Naive B cell (primary cell): ENCODE measurements at regions not wholly inside any gene's neighbourhood (a gene's known extent, or its start where the extent isn't known, plus 50 kb on each side); places are given as distances from the start of the nearest gene placed in this dataset.

Source experiments
- ATAC-seq, 2 donors: fragments of 150-1000 bp; cut with Tn5 transposase; 2 replicates each; pipeline ENCODE4 v1.10.0; 2021; ENCODE audit warnings: low read depth in 2 of 2, mild to moderate bottlenecking in 2 of 2, moderate library complexity in 2 of 2
- DNase-seq: peaks from one replicate; pipeline ENCODE4 v3.0.0; 2022
- H3K27ac Mint-ChIP-seq, 6 donors: one replicate each; pipeline ENCODE4 v1.8.0; 2020 to 2022; ENCODE audit warnings: mild to moderate bottlenecking in 6 of 6, mixed read lengths in 6 of 6, moderate library complexity in 5 of 6, inconsistent platforms in 2 of 6
- H3K27me3 Mint-ChIP-seq, 3 donors: one replicate each; pipeline ENCODE4 v1.8.0; 2021 to 2022; ENCODE audit warnings: mixed read lengths in 3 of 3, mild to moderate bottlenecking in 1 of 3
- H3K36me3 Mint-ChIP-seq, 2 donors: one replicate each; pipeline ENCODE4 v1.8.0; 2020 to 2022; ENCODE audit warnings: mixed read lengths in 2 of 2, inconsistent platforms in 1 of 2, mild to moderate bottlenecking in 1 of 2
- H3K4me1 Mint-ChIP-seq, 3 donors: one replicate each; pipeline ENCODE4 v1.8.0; 2020 to 2022; ENCODE audit warnings: mixed read lengths in 3 of 3, inconsistent platforms in 1 of 3, mild to moderate bottlenecking in 1 of 3, moderate library complexity in 1 of 3
- H3K4me3 Mint-ChIP-seq, 8 donors: one replicate each; pipeline ENCODE4 v1.8.0; 2020 to 2022; ENCODE audit warnings: mild to moderate bottlenecking in 8 of 8, mixed read lengths in 8 of 8, moderate library complexity in 8 of 8, inconsistent platforms in 2 of 8
- H3K9me3 Mint-ChIP-seq, 7 donors: one replicate each; pipeline ENCODE4 v1.8.0; 2020 to 2022; ENCODE audit warnings: mixed read lengths in 7 of 7, mild to moderate bottlenecking in 5 of 7, inconsistent platforms in 2 of 7, moderate library complexity in 1 of 7

- ATAC-seq = no peak
These were observed 489.0 kb downstream of the GATA3 start for GRCh38 chr10:8543361-8544056.

DNA sequence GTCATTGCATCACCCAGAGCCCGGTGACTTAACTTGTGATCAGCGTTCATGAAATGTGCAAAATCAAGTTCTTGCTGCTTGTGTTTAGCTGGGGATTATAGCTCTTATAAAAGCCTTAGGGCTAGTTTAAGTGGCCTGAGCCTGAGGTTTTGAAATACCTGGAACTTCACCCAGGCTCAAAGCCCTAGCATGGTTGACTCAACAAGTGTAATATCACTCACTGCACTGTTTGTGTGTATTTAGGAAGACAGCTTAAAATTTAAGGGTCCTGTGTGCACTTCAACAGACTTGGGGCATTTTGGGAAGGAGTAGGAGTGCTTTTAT lies 489.5 kb downstream of the GATA3 start:
- ATAC-seq = no peak
- peaks cover 2 to 31% (median 8%) of the 10 kb centered on the region in 7 donors for H3K9me3 Mint-ChIP-seq

More at GRCh38 chr10:8543361-8544056, 489.0 kb downstream of the GATA3 start:
- Mint-ChIP-seq H3K36me3 (no peaks in the 10 kb centered on the region), H3K27me3 (peaks cover 0 to 5% (median 0%) of the 10 kb centered on the region in 3 donors), H3K4me3 (no peak overlapping the region), H3K4me1 (peaks cover 0 to 2% (median 0%) of the 10 kb centered on the region in 3 donors), H3K27ac (no peak overlapping the region), H3K9me3 (peaks cover 1 to 26% (median 4%) of the 10 kb centered on the region in 7 donors)
- no peak for DNase-seq

DNA sequence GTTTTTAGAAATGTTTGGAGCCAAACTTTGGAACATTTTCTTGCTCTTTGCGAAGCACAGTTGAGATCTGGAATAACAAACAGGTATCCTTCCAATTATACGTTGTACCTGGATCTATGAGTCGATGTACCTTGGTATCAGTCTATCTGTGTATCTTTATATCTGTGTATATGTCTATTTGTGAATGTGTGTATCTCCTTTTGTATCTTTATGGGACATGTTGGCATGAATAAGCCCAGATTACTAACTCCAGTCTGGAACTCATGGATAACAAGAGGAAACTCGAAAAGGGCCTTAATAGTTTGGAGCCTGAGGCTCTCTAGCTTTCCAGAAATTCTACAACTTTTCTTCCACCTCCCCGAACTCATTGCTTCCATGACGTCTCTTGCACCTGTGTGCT lies 490.0 kb downstream of the GATA3 start:
- Mint-ChIP-seq H3K9me3 (peaks cover 1 to 32% (median 8%) of the 10 kb centered on the region in 7 donors), H3K36me3 (no peaks in the 10 kb centered on the region), H3K27me3 (peaks cover 0 to 8% (median 0%) of the 10 kb centered on the region in 3 donors), H3K4me1 (peaks cover 0 to 2% (median 0%) of the 10 kb centered on the region in 3 donors), H3K4me3 (no peak overlapping the region), H3K27ac (no peak overlapping the region)
- ATAC-seq = no peak
- no peak for DNase-seq

More for the DNA sequence above, 489.5 kb downstream of the GATA3 start:
- Mint-ChIP-seq H3K27ac (no peak overlapping the region), H3K36me3 (no peaks in the 10 kb centered on the region), H3K4me3 (no peak overlapping the region), H3K4me1 (peaks cover 0 to 2% (median 0%) of the 10 kb centered on the region in 3 donors), H3K27me3 (peaks cover 0 to 5% (median 0%) of the 10 kb centered on the region in 3 donors)
- no peak for DNase-seq

DNA sequence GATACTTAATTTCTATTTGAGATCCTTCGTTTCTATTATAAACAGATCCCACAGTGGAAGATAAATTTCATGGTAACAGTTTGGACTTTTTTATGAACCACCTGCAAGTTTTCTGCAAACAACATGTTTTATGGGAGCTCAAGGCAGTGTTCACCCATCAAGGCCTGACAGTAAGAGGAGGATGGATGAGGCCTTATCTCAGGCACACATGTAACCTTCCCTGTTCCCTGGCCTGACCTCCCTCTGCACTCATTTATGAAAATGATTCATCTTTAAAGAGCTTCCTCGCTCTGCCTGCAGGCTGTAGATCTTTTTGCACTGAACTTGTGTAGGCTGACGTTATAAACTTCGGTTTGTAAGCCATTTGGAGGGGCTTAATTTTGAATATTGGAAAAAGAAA lies 500.1 kb downstream of the GATA3 start:
- ATAC-seq (no peak), DNase-seq (no peak)
- Mint-ChIP-seq H3K27ac (no peak overlapping the region), H3K4me3 (no peak overlapping the region), H3K9me3 (peaks cover 0 to 4% (median 0%) of the 10 kb centered on the region in 7 donors), H3K36me3 (no peaks in the 10 kb centered on the region), H3K4me1 (no peaks in the 10 kb centered on the region), H3K27me3 (peaks cover 4 to 13% (median 8%) of the 10 kb centered on the region in 3 donors)

- Mint-ChIP-seq H3K27ac (no peak overlapping the region), H3K9me3 (peaks cover 0 to 2% (median 0%) of the 10 kb centered on the region in 7 donors), H3K4me3 (no peak overlapping the region), H3K27me3 (peaks cover 4 to 13% (median 13%) of the 10 kb centered on the region in 3 donors), H3K4me1 (no peaks in the 10 kb centered on the region), H3K36me3 (no peaks in the 10 kb centered on the region)
- DNase-seq = no peak
- no peak for ATAC-seq
These were observed 501.8 kb downstream of the GATA3 start for GRCh38 chr10:8556321-8556720.

- H3K4me1 Mint-ChIP-seq = peaks cover 0 to 2% (median 0%) of the 10 kb centered on the region in 3 donors
- H3K4me3 Mint-ChIP-seq = no peak overlapping the region
- no peaks in the 10 kb centered on the region for H3K36me3 Mint-ChIP-seq
- H3K9me3 Mint-ChIP-seq = peaks cover 0 to 7% (median 4%) of the 10 kb centered on the region in 7 donors
- no peak overlapping the region for H3K27ac Mint-ChIP-seq
- peaks cover 0 to 22% (median 21%) of the 10 kb centered on the region in 3 donors for H3K27me3 Mint-ChIP-seq
- DNase-seq = no peak
- ATAC-seq = no peak
These were observed 509.0 kb downstream of the GATA3 start for GRCh38 chr10:8563478-8563877.

DNA sequence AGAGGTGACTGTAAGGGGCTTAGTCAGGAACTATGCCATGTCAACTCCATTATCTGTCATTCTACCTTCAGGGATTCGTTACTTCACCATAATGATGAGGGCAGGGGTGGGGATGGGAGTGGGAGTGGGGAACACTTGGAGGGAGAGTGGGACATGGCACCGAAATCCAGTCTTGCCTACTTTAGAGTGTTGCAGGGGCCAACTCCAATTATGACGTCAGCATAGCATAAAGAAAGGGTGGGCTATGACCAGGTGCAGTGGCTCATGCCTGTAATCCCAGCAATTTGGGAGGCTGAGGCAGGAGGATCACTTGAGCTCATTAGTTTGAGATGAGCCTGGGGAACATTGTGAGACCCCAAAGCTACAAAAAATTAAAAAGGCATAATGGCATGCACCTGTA lies 512.2 kb downstream of the GATA3 start:
- Mint-ChIP-seq H3K9me3 (peaks cover 0 to 5% (median 3%) of the 10 kb centered on the region in 7 donors), H3K4me1 (peaks cover 0 to 2% (median 0%) of the 10 kb centered on the region in 3 donors), H3K36me3 (no peaks in the 10 kb centered on the region), H3K27ac (peak overlapping the region in 1 of 6 donors; percentile 66), H3K27me3 (peaks cover 0 to 24% (median 24%) of the 10 kb centered on the region in 3 donors), H3K4me3 (no peak overlapping the region)
- no peak for DNase-seq
- ATAC-seq = no peak

GRCh38 chr10:8568401-8568800 lies 513.9 kb downstream of the GATA3 start:
- Mint-ChIP-seq H3K4me1 (peaks cover 0 to under 1% (median 0%) of the 10 kb centered on the region in 3 donors), H3K27me3 (peaks cover 5 to 26% (median 23%) of the 10 kb centered on the region in 3 donors), H3K36me3 (no peaks in the 10 kb centered on the region), H3K4me3 (no peak overlapping the region), H3K27ac (no peak overlapping the region), H3K9me3 (peaks cover 0 to 5% (median 2%) of the 10 kb centered on the region in 7 donors)
- no peak for DNase-seq
- no peak for ATAC-seq

DNA sequence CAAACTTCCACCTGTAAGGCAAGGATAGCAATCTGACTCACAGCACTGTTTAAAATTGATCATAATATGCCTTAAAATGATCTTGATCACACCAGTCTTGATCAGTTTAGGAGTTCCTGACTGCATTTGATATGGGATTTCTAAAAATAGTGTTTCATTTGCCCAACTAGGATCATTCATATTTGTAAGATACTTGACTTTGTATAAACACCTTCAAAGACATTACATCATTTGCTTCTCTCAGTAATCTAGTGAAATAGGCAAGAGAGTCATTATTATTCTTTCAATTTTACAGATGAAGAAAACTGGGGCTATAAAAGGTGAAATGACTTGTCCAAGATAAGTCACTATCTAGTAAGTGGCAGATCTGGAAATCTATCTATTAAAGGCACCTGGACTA lies 521.1 kb downstream of the GATA3 start:
- H3K9me3 Mint-ChIP-seq = no peaks in the 10 kb centered on the region
- no peaks in the 10 kb centered on the region for H3K36me3 Mint-ChIP-seq
- peaks cover 11 to 21% (median 13%) of the 10 kb centered on the region in 3 donors for H3K27me3 Mint-ChIP-seq
- ATAC-seq (no peak), DNase-seq (no peak)
- H3K4me3 Mint-ChIP-seq = no peak overlapping the region
- no peaks in the 10 kb centered on the region for H3K4me1 Mint-ChIP-seq
- H3K27ac Mint-ChIP-seq = no peak overlapping the region

DNA sequence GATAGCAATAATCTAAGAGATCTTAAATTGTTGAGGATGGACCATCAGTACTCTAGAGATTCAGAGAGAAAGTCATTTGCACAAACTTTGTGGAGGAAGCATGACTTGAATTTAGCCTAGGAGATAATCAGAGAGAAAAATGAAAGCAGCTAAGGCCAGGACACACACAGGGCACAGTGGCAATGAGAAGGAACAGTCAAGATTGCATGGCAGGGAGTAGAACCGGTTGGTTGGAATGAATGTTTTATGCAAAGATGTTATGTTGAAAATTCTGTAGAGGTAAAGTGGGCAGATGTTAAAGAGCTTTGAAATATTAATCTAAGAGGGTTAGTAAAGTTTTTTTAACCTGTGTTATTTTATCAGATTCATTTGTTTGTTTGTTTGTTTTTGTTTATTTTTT lies 521.8 kb downstream of the GATA3 start:
- DNase-seq = no peak
- H3K4me1 Mint-ChIP-seq = no peaks in the 10 kb centered on the region
- no peak overlapping the region for H3K27ac Mint-ChIP-seq
- no peaks in the 10 kb centered on the region for H3K36me3 Mint-ChIP-seq
- peaks cover 11 to 18% (median 13%) of the 10 kb centered on the region in 3 donors for H3K27me3 Mint-ChIP-seq
- H3K4me3 Mint-ChIP-seq = no peak overlapping the region
- no peaks in the 10 kb centered on the region for H3K9me3 Mint-ChIP-seq
- ATAC-seq = no peak

- DNase-seq = no peak
- Mint-ChIP-seq H3K4me1 (no peaks in the 10 kb centered on the region), H3K27ac (no peak overlapping the region), H3K36me3 (no peaks in the 10 kb centered on the region), H3K27me3 (peaks cover 13 to 15% (median 13%) of the 10 kb centered on the region in 3 donors), H3K9me3 (no peaks in the 10 kb centered on the region), H3K4me3 (no peak overlapping the region)
- no peak for ATAC-seq
These were observed 522.4 kb downstream of the GATA3 start for GRCh38 chr10:8576911-8577310.

- Mint-ChIP-seq H3K27me3 (peaks cover 13 to 15% (median 13%) of the 10 kb centered on the region in 3 donors), H3K4me1 (no peaks in the 10 kb centered on the region), H3K4me3 (no peak overlapping the region), H3K27ac (no peak overlapping the region), H3K9me3 (no peaks in the 10 kb centered on the region), H3K36me3 (no peaks in the 10 kb centered on the region)
- no peak for ATAC-seq
- no peak for DNase-seq
These were observed 523.2 kb downstream of the GATA3 start for GRCh38 chr10:8577686-8578085.

DNA sequence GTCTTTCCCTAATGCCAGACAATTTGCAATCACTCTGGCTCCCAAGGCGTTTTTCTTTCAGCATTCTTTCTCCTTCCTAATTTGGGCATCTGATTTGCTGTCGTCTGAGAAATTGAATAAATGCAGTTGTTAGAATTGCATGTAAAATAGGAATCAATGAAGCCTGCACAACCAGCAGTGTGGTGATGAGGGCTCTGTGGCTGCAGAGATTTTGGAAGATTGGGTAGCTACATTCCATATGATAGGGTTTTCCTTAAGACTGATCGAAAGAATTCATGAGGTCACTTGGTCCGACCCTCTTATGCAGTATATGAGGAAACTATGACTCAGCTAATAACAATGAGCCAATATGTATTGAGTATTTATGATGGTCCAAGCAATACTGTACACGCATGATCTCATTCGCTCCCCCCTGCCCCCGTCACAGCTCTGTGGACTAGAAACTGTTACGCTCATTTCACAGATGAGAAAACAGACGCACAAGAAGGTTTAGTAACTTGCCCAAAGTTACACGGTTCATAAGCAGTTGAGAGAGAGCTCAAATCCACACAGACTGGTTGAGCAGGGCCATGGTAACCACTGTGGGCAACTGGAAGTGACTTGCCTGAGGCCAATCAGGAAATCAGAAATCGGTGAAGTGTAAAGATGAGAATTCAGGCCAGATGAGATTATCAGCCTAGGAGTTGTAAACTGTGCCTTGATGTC lies 527.2 kb downstream of the GATA3 start:
- H3K27ac Mint-ChIP-seq = no peak overlapping the region
- H3K4me3 Mint-ChIP-seq = no peak overlapping the region
- H3K27me3 Mint-ChIP-seq = peaks cover 2 to 11% (median 2%) of the 10 kb centered on the region in 3 donors
- no peaks in the 10 kb centered on the region for H3K9me3 Mint-ChIP-seq
- ATAC-seq (no peak), DNase-seq (no peak)
- no peaks in the 10 kb centered on the region for H3K4me1 Mint-ChIP-seq
- no peaks in the 10 kb centered on the region for H3K36me3 Mint-ChIP-seq

DNA sequence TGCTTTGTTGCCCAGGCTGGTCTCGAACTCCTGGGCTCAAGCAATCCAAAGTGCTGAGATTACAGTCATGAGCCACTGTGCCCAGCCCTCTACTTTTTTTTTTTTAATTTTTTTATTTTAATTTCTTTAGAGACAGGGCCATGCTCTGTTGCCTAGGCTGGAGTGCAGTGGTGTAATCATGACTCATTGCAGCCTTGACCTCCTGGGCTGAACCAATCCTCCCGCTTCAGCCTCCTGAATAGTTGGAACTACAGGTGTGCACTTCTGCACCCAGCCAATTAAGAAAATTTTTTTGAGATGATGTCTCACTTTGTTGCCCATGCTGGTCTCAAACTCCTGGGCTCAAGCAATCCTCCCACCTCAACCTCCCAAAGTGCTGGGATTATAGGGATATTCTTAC lies 528.6 kb downstream of the GATA3 start:
- DNase-seq = no peak
- H3K27me3 Mint-ChIP-seq = peaks cover 10 to 16% (median 10%) of the 10 kb centered on the region in 3 donors
- no peaks in the 10 kb centered on the region for H3K36me3 Mint-ChIP-seq
- H3K27ac Mint-ChIP-seq = no peak overlapping the region
- H3K4me3 Mint-ChIP-seq = no peak overlapping the region
- H3K4me1 Mint-ChIP-seq = no peaks in the 10 kb centered on the region
- peaks cover 0 to 5% (median 0%) of the 10 kb centered on the region in 7 donors for H3K9me3 Mint-ChIP-seq
- no peak for ATAC-seq
